Tibial nerve (tissue), 4 donors: ENCODE measurements at regions not wholly inside any gene's neighbourhood (a gene's known extent, or its start where the extent isn't known, plus 50 kb on each side); places are given as distances from the start of the nearest gene placed in this dataset.

Experiments
- DNase-seq, 2 donors: peaks; one replicate each; pipeline ENCODE4 v3.0.0-alpha.2; 2019; ENCODE audit warnings: low spot score in 2 of 2
- H3K27ac ChIP-seq, 4 donors: fragments of 200-600 bp; sonication (generic) in 3 of 4; one replicate each; pipeline ENCODE4 v1.5.1; 2017 to 2019; ENCODE audit warnings: mild to moderate bottlenecking in 1 of 4
- H3K27me3 ChIP-seq, 2 donors: fragments of 200-600 bp; sonication (generic) in 1 of 2; one replicate each; pipeline versions ENCODE4 v1.5.1 to v1.6.0; 2017 to 2019
- H3K36me3 ChIP-seq, 3 donors: fragments of 200-600 bp; sonication (generic); one replicate each; pipeline ENCODE4 v1.5.1; 2018 to 2019
- H3K4me1 ChIP-seq, 4 donors: fragments of 200-600 bp; sonication (generic) in 3 of 4; one replicate each; pipeline ENCODE4 v1.5.1; 2017 to 2019
- H3K4me3 ChIP-seq, 4 donors: fragments of 200-600 bp; sonication (generic) in 3 of 4; one replicate each; pipeline ENCODE4 v1.5.1; 2017 to 2019; ENCODE audit warnings: mild to moderate bottlenecking in 1 of 4, moderate library complexity in 1 of 4
- H3K9me3 ChIP-seq, 4 donors: fragments of 200-600 bp; sonication (generic) in 3 of 4; one replicate each; pipeline ENCODE4 v1.5.1; 2017 to 2019
- CTCF ChIP-seq, 5 experiments: fragments of 200-600 bp in 3 of 5; fragments of 450-650 bp in 2 of 5; sonication (generic) in 3 of 5; IDR thresholded peaks; one replicate each; pipeline ENCODE4 v1.5.1; 2016 to 2019; ENCODE audit warnings: antibody characterized with exemption in 5 of 5, mild to moderate bottlenecking in 3 of 5, moderate library complexity in 2 of 5
- EP300 ChIP-seq, 2 donors: sonication (generic); formaldehyde crosslinking; IDR thresholded peaks; one replicate each; pipeline ENCODE4 v1.6.1; 2017; ENCODE audit warnings: antibody characterized with exemption in 2 of 2, mild to moderate bottlenecking in 1 of 2
- POLR2A ChIP-seq, 2 donors: fragments of 450-650 bp; IDR thresholded peaks; one replicate each; pipeline ENCODE4 v1.6.1; 2017; ENCODE audit warnings: antibody characterized with exemption in 2 of 2, mild to moderate bottlenecking in 2 of 2, moderate library complexity in 2 of 2
- WGBS, 2 donors: methylation state at CpG; one replicate each; pipeline ENCODE4 v1.1.5; 2018; 5-methylcytosine and 5-hydroxymethylcytosine counted together

GRCh38 chr5:165940541-165940940, 2350.9 kb upstream of the WWC1 start:
- no peak overlapping the region for H3K27ac ChIP-seq
- no peaks in the 10 kb centered on the region for H3K9me3 ChIP-seq
- TF ChIP-seq CTCF (IDR thresholded peaks at IDR 0.05) (no peak), EP300 (IDR thresholded peaks at IDR 0.05) (no peak), POLR2A (IDR thresholded peaks at IDR 0.05) (no peak)
- WGBS, 2 donors: 72 to 77% methylated on average over 4 of the region's 4 CpGs
- H3K4me1 ChIP-seq: no peaks in the 10 kb centered on the region
- no peaks in the 10 kb centered on the region for H3K27me3 ChIP-seq
- no peak for DNase-seq
- no peaks in the 10 kb centered on the region for H3K36me3 ChIP-seq
- H3K4me3 ChIP-seq: no peak overlapping the region

- no peak for DNase-seq
- no peak for TF ChIP-seq CTCF (IDR thresholded peaks at IDR 0.05)
- no peak for TF ChIP-seq EP300 (IDR thresholded peaks at IDR 0.05)
- TF ChIP-seq POLR2A (IDR thresholded peaks at IDR 0.05): no peak
- Histone ChIP-seq H3K27me3 (no peaks in the 10 kb centered on the region), H3K27ac (no peak overlapping the region), H3K4me3 (no peak overlapping the region), H3K9me3 (peaks cover 0 to 3% (median 0%) of the 10 kb centered on the region in 4 donors), H3K36me3 (no peaks in the 10 kb centered on the region), H3K4me1 (no peaks in the 10 kb centered on the region)
- 73 to 82% methylated on average over 2 of the region's 2 CpGs for WGBS, 2 donors
Measured at GRCh38 chr5:165956854-165957253, 2334.6 kb upstream of the WWC1 start.

- H3K27me3 ChIP-seq: no peaks in the 10 kb centered on the region
- DNase-seq: no peak
- no peaks in the 10 kb centered on the region for H3K4me1 ChIP-seq
- no peak overlapping the region for H3K4me3 ChIP-seq
- no peak overlapping the region for H3K27ac ChIP-seq
- H3K9me3 ChIP-seq: no peaks in the 10 kb centered on the region
- H3K36me3 ChIP-seq: no peaks in the 10 kb centered on the region
- WGBS, 2 donors: 74 to 85% methylated on average over 2 of the region's 2 CpGs
- no peak for TF ChIP-seq POLR2A (IDR thresholded peaks at IDR 0.05)
- no peak for TF ChIP-seq CTCF (IDR thresholded peaks at IDR 0.05)
- TF ChIP-seq EP300 (IDR thresholded peaks at IDR 0.05): no peak
Measured at GRCh38 chr5:165981671-165982070, 2309.8 kb upstream of the WWC1 start.

GRCh38 chr5:165996201-165996875, 2295.1 kb upstream of the WWC1 start:
- Histone ChIP-seq H3K9me3 (peaks cover 0 to 2% (median 0%) of the 10 kb centered on the region in 4 donors), H3K4me1 (no peaks in the 10 kb centered on the region), H3K27ac (no peak overlapping the region), H3K4me3 (no peak overlapping the region), H3K36me3 (no peaks in the 10 kb centered on the region), H3K27me3 (no peaks in the 10 kb centered on the region)
- TF ChIP-seq POLR2A (IDR thresholded peaks at IDR 0.05) (no peak), EP300 (IDR thresholded peaks at IDR 0.05) (no peak), CTCF (IDR thresholded peaks at IDR 0.05) (no peak)
- 39 to 44% methylated on average over 13 of the region's 13 CpGs for WGBS, 2 donors
- no peak for DNase-seq

GRCh38 chr5:165999693-166000320, 2291.6 kb upstream of the WWC1 start:
- no peak overlapping the region for H3K27ac ChIP-seq
- no peak for DNase-seq
- no peak overlapping the region for H3K4me3 ChIP-seq
- no peaks in the 10 kb centered on the region for H3K9me3 ChIP-seq
- H3K36me3 ChIP-seq: no peaks in the 10 kb centered on the region
- H3K4me1 ChIP-seq: no peaks in the 10 kb centered on the region
- 67 to 68% methylated on average over 5 of the region's 5 CpGs for WGBS, 2 donors
- no peaks in the 10 kb centered on the region for H3K27me3 ChIP-seq
- no peak for TF ChIP-seq EP300 (IDR thresholded peaks at IDR 0.05)
- TF ChIP-seq CTCF (IDR thresholded peaks at IDR 0.05): no peak
- TF ChIP-seq POLR2A (IDR thresholded peaks at IDR 0.05): no peak
